ENCODE measurements at regions not wholly inside any gene's neighbourhood (a gene's known extent, or its start where the extent isn't known, plus 50 kb on each side); places are given as distances from the start of the nearest gene placed in this dataset.

GRCh38 chr1:229158341-229158921, 112.5 kb upstream of the RAB4A start:
- TF ChIP-seq CTCF (IDR thresholded peaks at IDR 0.05): no peak
- no peak overlapping the region for H3K27ac ChIP-seq (ENCODE audit: low read length)

GRCh38 chr1:229158927-229159326, 112.0 kb upstream of the RAB4A start:
- Mint-ChIP-seq H3K4me1 (peaks cover 6 to 10% of the 10 kb centered on the region in 2 donors), H3K27me3 (ENCODE audit: low read depth in 2 of 2) (peaks cover 7% of the 10 kb centered on the region in 2 donors), H3K27ac (no peak overlapping the region), H3K4me3 (no peak overlapping the region), H3K9me3 (no peaks in the 10 kb centered on the region), H3K36me3 (no peaks in the 10 kb centered on the region)
- no peaks in the 10 kb centered on the region for H3K36me3 ChIP-seq (ENCODE audit: control insufficient read depth, insufficient read depth, low read length)
- no peak for DNase-seq
- no peak for ATAC-seq
- peaks cover 18% of the 10 kb centered on the region for H3K4me1 ChIP-seq (ENCODE audit: control insufficient read depth, insufficient read depth, low read length)
- H3K27ac ChIP-seq (ENCODE audit: low read length): no peak overlapping the region
- intact Hi-C loops (cut with micrococcal nuclease): no loop called here
- no peaks in the 10 kb centered on the region for H3K9me3 ChIP-seq (ENCODE audit: control insufficient read depth, insufficient read depth, low read length)
- no peak overlapping the region for H3K4me3 ChIP-seq (ENCODE audit: low read length)
- H3K27me3 ChIP-seq (ENCODE audit: control insufficient read depth, insufficient read depth, low read length): no peaks in the 10 kb centered on the region
- WGBS (ENCODE audit: insufficient coverage): 65% methylated on average over 4 of the region's 4 CpGs
- TF ChIP-seq CTCF (IDR thresholded peaks at IDR 0.05): no peak

More at GRCh38 chr1:229158341-229158921, 112.5 kb upstream of the RAB4A start:
- Mint-ChIP-seq H3K36me3 (no peaks in the 10 kb centered on the region), H3K4me3 (no peak overlapping the region), H3K9me3 (no peaks in the 10 kb centered on the region), H3K27ac (no peak overlapping the region), H3K27me3 (ENCODE audit: low read depth in 2 of 2) (peaks cover 7 to 11% of the 10 kb centered on the region in 2 donors), H3K4me1 (peaks cover 6 to 10% of the 10 kb centered on the region in 2 donors)
- 71% methylated on average over 11 of the region's 11 CpGs for WGBS (ENCODE audit: insufficient coverage)
- Histone ChIP-seq H3K36me3 (ENCODE audit: control insufficient read depth, insufficient read depth, low read length) (no peaks in the 10 kb centered on the region), H3K27me3 (ENCODE audit: control insufficient read depth, insufficient read depth, low read length) (no peaks in the 10 kb centered on the region), H3K4me1 (ENCODE audit: control insufficient read depth, insufficient read depth, low read length) (peaks cover 18% of the 10 kb centered on the region), H3K4me3 (ENCODE audit: low read length) (no peak overlapping the region), H3K9me3 (ENCODE audit: control insufficient read depth, insufficient read depth, low read length) (no peaks in the 10 kb centered on the region)
- no peak for DNase-seq
- ATAC-seq: peak in 2 of 3 donors; percentile 50 to 72
- intact Hi-C loops (cut with micrococcal nuclease): no loop called here

- H3K27me3 Mint-ChIP-seq (ENCODE audit: low read depth in 2 of 2): peaks cover 14 to 15% of the 10 kb centered on the region in 2 donors
- Histone ChIP-seq H3K27me3 (ENCODE audit: control insufficient read depth, insufficient read depth, low read length) (no peaks in the 10 kb centered on the region), H3K36me3 (ENCODE audit: control insufficient read depth, insufficient read depth, low read length) (no peaks in the 10 kb centered on the region), H3K9me3 (ENCODE audit: control insufficient read depth, insufficient read depth, low read length) (no peaks in the 10 kb centered on the region), H3K27ac (ENCODE audit: low read length) (no peak overlapping the region), H3K4me3 (ENCODE audit: low read length) (no peak overlapping the region), H3K4me1 (ENCODE audit: control insufficient read depth, insufficient read depth, low read length) (peaks cover 18% of the 10 kb centered on the region)
- no peaks in the 10 kb centered on the region for H3K9me3 Mint-ChIP-seq
- no peak overlapping the region for H3K27ac Mint-ChIP-seq
- 87% methylated on average over 7 of the region's 8 CpGs for WGBS (ENCODE audit: insufficient coverage)
- intact Hi-C loops (cut with micrococcal nuclease): no loop called here
- H3K36me3 Mint-ChIP-seq: no peaks in the 10 kb centered on the region
- peaks cover 6 to 10% of the 10 kb centered on the region in 2 donors for H3K4me1 Mint-ChIP-seq
- no peak for TF ChIP-seq CTCF (IDR thresholded peaks at IDR 0.05)
- no peak for DNase-seq
- no peak for ATAC-seq
- H3K4me3 Mint-ChIP-seq: no peak overlapping the region
These were observed 111.0 kb upstream of the RAB4A start for GRCh38 chr1:229159668-229160544.
